Peyer's patch (tissue), 4 donors: ENCODE measurements at regions not wholly inside any gene's neighbourhood (a gene's known extent, or its start where the extent isn't known, plus 50 kb on each side); places are given as distances from the start of the nearest gene placed in this dataset.
"Not testable (repeated sequence)": the region's sequence is repeated elsewhere in the genome, so short reads cannot be mapped to it uniquely, and the experiment has no call there.

Experiments used
- POLR2A ChIP-seq, 2 donors: fragments of 450-650 bp; IDR thresholded peaks; one replicate each; pipeline ENCODE4 v1.5.1; 2017; ENCODE audit warnings: antibody characterized with exemption in 2 of 2, mild to moderate bottlenecking in 2 of 2, moderate library complexity in 2 of 2
- TF ChIP-seq, protein P1 (sequence below), 6 experiments: fragments of 450-650 bp in 4 of 6; fragments of 200-600 bp in 2 of 6; sonication (generic) in 1 of 6; IDR thresholded peaks; one replicate each; pipeline ENCODE4 v1.5.1; 2017 to 2019; ENCODE audit warnings: antibody characterized with exemption in 6 of 6, mild to moderate bottlenecking in 3 of 6, moderate library complexity in 1 of 6

DNA sequence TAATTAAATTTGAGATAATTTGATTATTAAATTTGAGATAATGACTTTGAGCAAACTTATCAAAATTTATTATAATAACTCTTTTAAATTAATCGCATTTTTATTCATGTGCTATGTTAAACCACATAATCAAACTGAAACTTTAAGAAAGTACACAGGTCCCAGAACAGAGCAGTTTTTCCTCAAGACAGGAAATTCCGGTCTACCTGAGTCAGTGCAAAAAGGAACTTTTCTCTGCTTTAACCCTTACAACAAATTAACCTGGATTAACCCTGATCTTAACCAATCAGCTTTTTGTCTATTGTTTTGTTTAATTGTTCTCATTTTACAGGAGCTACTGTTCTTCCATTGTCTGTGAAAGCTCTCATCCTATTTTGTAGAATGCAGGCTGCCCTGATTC, 195.1 kb downstream of the SPATA31A1 start:
- TF ChIP-seq, protein P1, sequence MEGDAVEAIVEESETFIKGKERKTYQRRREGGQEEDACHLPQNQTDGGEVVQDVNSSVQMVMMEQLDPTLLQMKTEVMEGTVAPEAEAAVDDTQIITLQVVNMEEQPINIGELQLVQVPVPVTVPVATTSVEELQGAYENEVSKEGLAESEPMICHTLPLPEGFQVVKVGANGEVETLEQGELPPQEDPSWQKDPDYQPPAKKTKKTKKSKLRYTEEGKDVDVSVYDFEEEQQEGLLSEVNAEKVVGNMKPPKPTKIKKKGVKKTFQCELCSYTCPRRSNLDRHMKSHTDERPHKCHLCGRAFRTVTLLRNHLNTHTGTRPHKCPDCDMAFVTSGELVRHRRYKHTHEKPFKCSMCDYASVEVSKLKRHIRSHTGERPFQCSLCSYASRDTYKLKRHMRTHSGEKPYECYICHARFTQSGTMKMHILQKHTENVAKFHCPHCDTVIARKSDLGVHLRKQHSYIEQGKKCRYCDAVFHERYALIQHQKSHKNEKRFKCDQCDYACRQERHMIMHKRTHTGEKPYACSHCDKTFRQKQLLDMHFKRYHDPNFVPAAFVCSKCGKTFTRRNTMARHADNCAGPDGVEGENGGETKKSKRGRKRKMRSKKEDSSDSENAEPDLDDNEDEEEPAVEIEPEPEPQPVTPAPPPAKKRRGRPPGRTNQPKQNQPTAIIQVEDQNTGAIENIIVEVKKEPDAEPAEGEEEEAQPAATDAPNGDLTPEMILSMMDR (IDR thresholded peaks at IDR 0.05): not testable (repeated sequence)
- TF ChIP-seq POLR2A (IDR thresholded peaks at IDR 0.05): not testable (repeated sequence)
